ENCODE measurements at regions not wholly inside any gene's neighbourhood (a gene's known extent, or its start where the extent isn't known, plus 50 kb on each side); places are given as distances from the start of the nearest gene placed in this dataset.

DNA sequence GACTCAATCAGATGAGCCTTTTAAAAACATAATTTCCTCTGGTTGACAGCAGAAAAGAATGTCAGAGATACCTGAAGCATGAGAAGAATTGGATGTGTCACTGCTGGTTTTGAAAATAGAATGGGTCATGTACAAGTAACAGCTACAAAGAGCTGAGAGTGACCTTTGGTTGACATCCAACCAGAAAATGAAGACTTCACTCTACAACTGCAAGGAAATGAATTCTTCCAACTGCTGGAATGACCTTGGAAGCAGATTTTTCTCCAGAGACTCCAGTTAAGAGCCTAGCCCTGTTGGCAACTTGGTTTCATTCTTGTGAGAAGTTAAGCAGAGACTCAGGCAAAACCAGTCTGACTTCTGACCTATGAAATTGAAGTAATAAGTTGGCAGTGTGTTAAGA is 505.9 kb downstream of the SLC16A7 start:
- Histone ChIP-seq H3K9me3 (ENCODE audit: control insufficient read depth, insufficient read depth, low read length) (peaks cover 5% of the 10 kb centered on the region), H3K27ac (ENCODE audit: low read depth, low read length) (no peak overlapping the region), H3K4me3 (ENCODE audit: low read depth, low read length) (no peak overlapping the region), H3K4me1 (ENCODE audit: control insufficient read depth, insufficient read depth, low read length) (no peaks in the 10 kb centered on the region), H3K27me3 (ENCODE audit: control insufficient read depth, insufficient read depth, low read length) (no peaks in the 10 kb centered on the region), H3K36me3 (ENCODE audit: control insufficient read depth, insufficient read depth, low read length) (no peaks in the 10 kb centered on the region)
- no peak for DNase-seq (ENCODE audit: low read depth in 4 of 6, low spot score in 6 of 6)

DNA sequence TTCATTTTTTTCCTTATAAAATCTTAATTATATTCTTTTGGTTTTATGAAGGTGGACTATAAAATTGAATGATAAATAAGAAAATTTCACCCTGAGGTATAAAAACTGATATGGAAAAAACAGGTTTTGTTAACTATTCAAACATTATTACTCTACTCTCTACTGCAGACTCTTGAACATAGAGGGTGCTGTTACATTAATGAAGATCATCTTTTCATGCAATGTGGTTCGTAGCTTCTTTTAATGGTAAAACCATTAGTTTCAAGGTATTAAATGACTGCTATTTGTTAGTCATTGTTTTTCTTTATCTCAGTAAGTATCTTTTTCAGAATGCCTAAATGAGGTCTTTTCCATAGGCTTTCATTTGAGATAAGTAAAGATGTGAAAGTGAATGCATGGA is 510.4 kb downstream of the SLC16A7 start:
- Histone ChIP-seq H3K9me3 (ENCODE audit: control insufficient read depth, insufficient read depth, low read length) (no peaks in the 10 kb centered on the region), H3K27ac (ENCODE audit: low read depth, low read length) (no peak overlapping the region), H3K36me3 (ENCODE audit: control insufficient read depth, insufficient read depth, low read length) (no peaks in the 10 kb centered on the region), H3K27me3 (ENCODE audit: control insufficient read depth, insufficient read depth, low read length) (no peaks in the 10 kb centered on the region), H3K4me1 (ENCODE audit: control insufficient read depth, insufficient read depth, low read length) (no peaks in the 10 kb centered on the region), H3K4me3 (ENCODE audit: low read depth, low read length) (no peak overlapping the region)
- no CpG with 5 or more reads among the region's 1 CpG for WGBS (ENCODE audit: insufficient coverage)
- DNase-seq (ENCODE audit: low read depth in 4 of 6, low spot score in 6 of 6) = peak in 2 of 6 donors; percentile 2 to 14

DNA sequence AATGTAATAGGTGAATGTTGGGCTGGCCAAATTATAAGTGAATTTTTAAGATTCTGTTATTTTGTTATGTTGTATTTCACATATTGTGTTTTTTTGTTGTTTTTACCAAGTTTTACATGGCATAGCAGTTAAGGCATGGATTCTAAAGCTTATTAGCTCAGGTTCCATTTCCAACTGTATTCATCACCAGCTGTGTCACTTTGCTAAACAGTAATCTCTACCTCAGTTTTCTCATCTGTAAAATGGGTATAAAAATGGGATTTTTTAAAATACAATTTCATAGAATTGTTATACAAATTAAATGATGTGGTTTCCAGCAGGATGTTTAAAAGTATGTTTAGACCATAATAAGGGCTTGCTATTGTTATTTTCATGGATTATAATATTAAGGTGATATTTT is 512.2 kb downstream of the SLC16A7 start:
- Histone ChIP-seq H3K4me1 (ENCODE audit: control insufficient read depth, insufficient read depth, low read length) (no peaks in the 10 kb centered on the region), H3K27ac (ENCODE audit: low read depth, low read length) (no peak overlapping the region), H3K4me3 (ENCODE audit: low read depth, low read length) (no peak overlapping the region), H3K9me3 (ENCODE audit: control insufficient read depth, insufficient read depth, low read length) (no peaks in the 10 kb centered on the region), H3K27me3 (ENCODE audit: control insufficient read depth, insufficient read depth, low read length) (no peaks in the 10 kb centered on the region), H3K36me3 (ENCODE audit: control insufficient read depth, insufficient read depth, low read length) (no peaks in the 10 kb centered on the region)
- DNase-seq (ENCODE audit: low read depth in 4 of 6, low spot score in 6 of 6) = no peak

DNA sequence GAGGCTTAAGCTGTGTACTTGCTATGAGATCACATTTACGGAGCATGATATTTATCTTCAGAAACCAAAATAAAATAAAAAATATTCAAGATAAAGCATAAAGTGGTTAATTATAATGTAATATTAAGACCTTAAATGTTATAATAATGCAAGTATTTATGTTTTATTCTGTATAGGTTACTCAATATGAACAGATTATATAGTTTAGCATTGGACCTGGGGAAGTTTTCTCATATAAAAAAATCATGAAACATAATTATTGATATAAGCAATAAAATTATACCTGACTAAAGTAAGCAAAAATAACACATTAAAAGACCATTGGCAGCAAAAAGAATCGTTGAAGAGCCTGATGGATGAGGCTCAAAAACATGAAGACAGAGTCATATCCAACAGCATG is 516.2 kb downstream of the SLC16A7 start:
- no peaks in the 10 kb centered on the region for H3K36me3 ChIP-seq (ENCODE audit: control insufficient read depth, insufficient read depth, low read length)
- H3K9me3 ChIP-seq (ENCODE audit: control insufficient read depth, insufficient read depth, low read length) = no peaks in the 10 kb centered on the region
- no peak for DNase-seq (ENCODE audit: low read depth in 4 of 6, low spot score in 6 of 6)
- no CpG with 5 or more reads among the region's 2 CpGs for WGBS (ENCODE audit: insufficient coverage)
- H3K4me3 ChIP-seq (ENCODE audit: low read depth, low read length) = no peak overlapping the region
- H3K27ac ChIP-seq (ENCODE audit: low read depth, low read length) = no peak overlapping the region
- no peaks in the 10 kb centered on the region for H3K4me1 ChIP-seq (ENCODE audit: control insufficient read depth, insufficient read depth, low read length)
- H3K27me3 ChIP-seq (ENCODE audit: control insufficient read depth, insufficient read depth, low read length) = no peaks in the 10 kb centered on the region

DNA sequence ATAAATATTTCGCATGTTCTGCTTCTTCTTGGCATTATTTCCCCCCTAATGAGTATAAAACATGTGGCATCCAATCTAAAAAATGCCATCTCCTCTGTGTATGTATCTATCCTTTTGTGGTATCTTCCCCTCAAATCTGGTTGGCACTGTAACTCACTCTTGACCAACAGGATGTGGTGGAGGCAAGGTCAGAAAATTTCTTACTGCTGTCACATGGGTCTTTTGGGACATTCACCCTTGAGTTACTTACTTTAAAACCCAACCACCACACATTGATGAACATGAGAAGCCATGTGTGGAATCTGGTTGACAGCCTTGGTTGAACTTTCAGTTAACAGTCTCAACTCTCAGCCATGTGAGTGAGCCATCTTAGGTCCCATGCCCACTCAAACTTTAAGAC is 516.9 kb downstream of the SLC16A7 start:
- Histone ChIP-seq H3K27me3 (ENCODE audit: control insufficient read depth, insufficient read depth, low read length) (no peaks in the 10 kb centered on the region), H3K36me3 (ENCODE audit: control insufficient read depth, insufficient read depth, low read length) (no peaks in the 10 kb centered on the region), H3K9me3 (ENCODE audit: control insufficient read depth, insufficient read depth, low read length) (no peaks in the 10 kb centered on the region), H3K4me1 (ENCODE audit: control insufficient read depth, insufficient read depth, low read length) (no peaks in the 10 kb centered on the region), H3K27ac (ENCODE audit: low read depth, low read length) (no peak overlapping the region), H3K4me3 (ENCODE audit: low read depth, low read length) (no peak overlapping the region)
- no peak for DNase-seq (ENCODE audit: low read depth in 4 of 6, low spot score in 6 of 6)
- no CpG with 5 or more reads among the region's 1 CpG for WGBS (ENCODE audit: insufficient coverage)

DNA sequence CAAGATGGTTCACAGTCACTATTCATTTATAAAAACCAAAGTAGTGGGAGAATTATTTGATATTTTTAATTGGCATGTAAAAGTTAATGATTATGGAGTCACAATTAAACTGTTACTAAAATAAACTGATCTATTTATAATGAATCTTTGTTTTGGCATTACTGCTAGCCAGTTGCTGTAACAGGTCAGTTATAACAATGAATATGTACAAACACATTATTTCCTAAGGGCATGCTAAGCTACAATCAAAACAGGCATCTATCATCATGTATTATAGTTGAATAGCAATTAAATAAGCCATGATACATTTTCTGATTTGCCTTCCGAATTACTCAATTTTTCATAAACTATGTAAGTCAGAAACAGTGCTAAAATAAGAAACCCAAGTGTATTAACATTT is 518.3 kb downstream of the SLC16A7 start:
- no peak overlapping the region for H3K4me3 ChIP-seq (ENCODE audit: low read depth, low read length)
- no peaks in the 10 kb centered on the region for H3K36me3 ChIP-seq (ENCODE audit: control insufficient read depth, insufficient read depth, low read length)
- H3K4me1 ChIP-seq (ENCODE audit: control insufficient read depth, insufficient read depth, low read length) = no peaks in the 10 kb centered on the region
- no peaks in the 10 kb centered on the region for H3K27me3 ChIP-seq (ENCODE audit: control insufficient read depth, insufficient read depth, low read length)
- WGBS (ENCODE audit: insufficient coverage) = no CpG with 5 or more reads among the region's 1 CpG
- no peak overlapping the region for H3K27ac ChIP-seq (ENCODE audit: low read depth, low read length)
- DNase-seq (ENCODE audit: low read depth in 4 of 6, low spot score in 6 of 6) = no peak
- H3K9me3 ChIP-seq (ENCODE audit: control insufficient read depth, insufficient read depth, low read length) = no peaks in the 10 kb centered on the region

DNA sequence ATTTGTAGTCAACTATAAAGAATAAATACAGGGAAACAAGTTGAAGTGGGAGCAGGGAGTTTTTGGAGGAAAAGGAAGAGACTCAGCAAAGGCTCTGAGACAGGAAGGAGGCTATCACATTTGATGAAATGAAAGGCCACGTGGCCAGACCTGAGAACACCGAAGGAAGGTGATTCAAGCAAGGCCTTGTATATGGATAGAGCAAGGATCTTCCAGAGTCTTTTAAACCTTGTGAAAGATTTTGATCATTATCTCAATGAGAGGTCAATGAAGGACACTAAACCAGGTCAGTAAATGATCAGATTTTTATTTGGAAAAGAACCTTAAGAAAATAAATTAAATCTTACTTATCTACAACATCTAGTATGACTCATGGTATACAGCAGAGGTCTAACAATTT is 523.5 kb downstream of the SLC16A7 start:
- Histone ChIP-seq H3K4me1 (ENCODE audit: control insufficient read depth, insufficient read depth, low read length) (no peaks in the 10 kb centered on the region), H3K4me3 (ENCODE audit: low read depth, low read length) (no peak overlapping the region), H3K36me3 (ENCODE audit: control insufficient read depth, insufficient read depth, low read length) (no peaks in the 10 kb centered on the region), H3K27ac (ENCODE audit: low read depth, low read length) (no peak overlapping the region), H3K27me3 (ENCODE audit: control insufficient read depth, insufficient read depth, low read length) (no peaks in the 10 kb centered on the region), H3K9me3 (ENCODE audit: control insufficient read depth, insufficient read depth, low read length) (no peaks in the 10 kb centered on the region)
- 88% methylated on average over 2 of the region's 2 CpGs for WGBS (ENCODE audit: insufficient coverage)
- peak in 1 of 6 donors; percentile 2 for DNase-seq (ENCODE audit: low read depth in 4 of 6, low spot score in 6 of 6)

DNA sequence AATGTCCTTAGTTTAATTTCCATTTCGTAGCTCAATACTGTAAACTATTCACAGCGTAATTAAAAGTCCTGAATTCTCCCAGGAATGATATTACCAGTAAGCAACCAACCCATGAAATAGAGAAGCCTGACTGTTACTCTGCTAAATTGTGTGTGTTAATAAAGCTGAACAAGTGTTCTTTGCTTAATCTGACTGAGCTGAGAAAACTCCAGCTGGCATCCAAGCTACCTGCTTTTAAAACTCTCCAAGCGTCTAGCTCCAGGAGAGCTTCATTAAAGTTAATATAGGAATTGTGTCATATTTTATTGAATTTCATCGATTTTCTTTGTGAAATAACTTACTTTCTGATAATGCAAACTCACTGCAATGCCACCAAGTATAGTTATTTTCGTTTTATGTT is 524.4 kb downstream of the SLC16A7 start:
- Histone ChIP-seq H3K27me3 (ENCODE audit: control insufficient read depth, insufficient read depth, low read length) (no peaks in the 10 kb centered on the region), H3K9me3 (ENCODE audit: control insufficient read depth, insufficient read depth, low read length) (no peaks in the 10 kb centered on the region), H3K4me1 (ENCODE audit: control insufficient read depth, insufficient read depth, low read length) (no peaks in the 10 kb centered on the region), H3K4me3 (ENCODE audit: low read depth, low read length) (no peak overlapping the region), H3K36me3 (ENCODE audit: control insufficient read depth, insufficient read depth, low read length) (no peaks in the 10 kb centered on the region), H3K27ac (ENCODE audit: low read depth, low read length) (no peak overlapping the region)
- DNase-seq (ENCODE audit: low read depth in 4 of 6, low spot score in 6 of 6) = peak in 4 of 6 donors; percentile 7 to 86 (median 12)
- no CpG with 5 or more reads among the region's 5 CpGs for WGBS (ENCODE audit: insufficient coverage)

DNA sequence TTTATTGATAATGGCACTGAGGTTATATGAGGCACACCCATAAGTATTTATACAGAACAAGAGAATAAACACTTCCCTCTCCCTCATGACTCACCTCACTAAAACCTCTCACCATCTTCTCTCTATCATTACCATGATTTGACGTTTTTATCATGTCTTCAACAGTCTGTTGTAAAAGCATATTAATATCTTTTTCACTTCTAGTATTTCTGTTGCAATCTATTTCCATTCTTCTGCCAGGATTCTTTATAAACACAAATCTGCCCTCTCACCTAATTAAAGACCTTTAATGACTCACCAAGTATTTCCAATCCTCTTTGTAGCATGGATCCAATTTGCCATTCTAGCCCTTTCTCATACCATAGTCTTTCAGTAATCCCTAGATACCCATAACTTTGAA is 527.7 kb downstream of the SLC16A7 start:
- Histone ChIP-seq H3K4me3 (ENCODE audit: low read depth, low read length) (no peak overlapping the region), H3K36me3 (ENCODE audit: control insufficient read depth, insufficient read depth, low read length) (no peaks in the 10 kb centered on the region), H3K27me3 (ENCODE audit: control insufficient read depth, insufficient read depth, low read length) (no peaks in the 10 kb centered on the region), H3K9me3 (ENCODE audit: control insufficient read depth, insufficient read depth, low read length) (peaks cover 3% of the 10 kb centered on the region), H3K27ac (ENCODE audit: low read depth, low read length) (no peak overlapping the region), H3K4me1 (ENCODE audit: control insufficient read depth, insufficient read depth, low read length) (no peaks in the 10 kb centered on the region)
- DNase-seq (ENCODE audit: low read depth in 4 of 6, low spot score in 6 of 6) = no peak
- WGBS (ENCODE audit: insufficient coverage) = 80% methylated on average over 1 of the region's 1 CpG

DNA sequence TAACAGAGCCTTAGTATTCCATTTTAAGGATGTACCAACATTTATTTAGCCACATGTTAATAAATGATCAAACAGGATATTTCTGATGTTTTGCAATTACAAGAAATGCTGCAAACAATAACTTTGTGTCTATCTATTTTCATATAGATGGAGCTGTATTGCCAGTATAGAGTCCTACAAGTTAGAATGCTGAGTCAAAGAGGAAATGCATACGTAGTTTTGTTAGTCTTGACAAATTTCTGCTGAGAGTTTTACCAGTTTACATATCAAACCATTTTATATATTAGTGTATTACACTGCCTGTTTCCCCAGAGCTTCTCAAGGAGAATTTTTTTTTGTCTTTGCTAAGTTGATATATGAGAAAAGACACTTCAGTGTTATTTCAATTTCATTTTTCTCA is 541.7 kb downstream of the SLC16A7 start:
- no CpG with 5 or more reads among the region's 1 CpG for WGBS (ENCODE audit: insufficient coverage)
- H3K27ac ChIP-seq (ENCODE audit: low read depth, low read length) = no peak overlapping the region
- H3K9me3 ChIP-seq (ENCODE audit: control insufficient read depth, insufficient read depth, low read length) = no peaks in the 10 kb centered on the region
- no peaks in the 10 kb centered on the region for H3K27me3 ChIP-seq (ENCODE audit: control insufficient read depth, insufficient read depth, low read length)
- H3K36me3 ChIP-seq (ENCODE audit: control insufficient read depth, insufficient read depth, low read length) = no peaks in the 10 kb centered on the region
- H3K4me1 ChIP-seq (ENCODE audit: control insufficient read depth, insufficient read depth, low read length) = no peaks in the 10 kb centered on the region
- DNase-seq (ENCODE audit: low read depth in 4 of 6, low spot score in 6 of 6) = no peak
- no peak overlapping the region for H3K4me3 ChIP-seq (ENCODE audit: low read depth, low read length)

DNA sequence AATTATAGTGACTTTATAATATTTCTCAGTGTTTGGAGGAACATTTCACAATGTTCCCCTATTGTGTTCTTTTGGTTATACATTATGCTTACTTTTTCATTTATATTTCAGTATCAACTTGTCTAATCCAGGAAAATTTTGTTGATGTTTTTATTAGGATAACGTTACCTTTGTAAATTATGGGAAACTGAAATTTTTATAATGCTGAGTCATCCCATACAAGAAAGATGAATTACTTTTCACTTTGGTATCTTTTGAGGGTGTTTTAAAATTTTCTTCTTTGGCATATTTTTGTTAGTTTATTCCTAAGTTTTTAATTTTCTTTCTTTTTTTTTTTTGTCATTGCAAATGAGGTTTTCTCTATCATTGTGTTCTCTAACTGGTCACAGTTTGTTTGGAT is 542.7 kb downstream of the SLC16A7 start:
- Histone ChIP-seq H3K9me3 (ENCODE audit: control insufficient read depth, insufficient read depth, low read length) (no peaks in the 10 kb centered on the region), H3K36me3 (ENCODE audit: control insufficient read depth, insufficient read depth, low read length) (no peaks in the 10 kb centered on the region), H3K4me1 (ENCODE audit: control insufficient read depth, insufficient read depth, low read length) (no peaks in the 10 kb centered on the region), H3K27ac (ENCODE audit: low read depth, low read length) (no peak overlapping the region), H3K27me3 (ENCODE audit: control insufficient read depth, insufficient read depth, low read length) (no peaks in the 10 kb centered on the region), H3K4me3 (ENCODE audit: low read depth, low read length) (no peak overlapping the region)
- WGBS (ENCODE audit: insufficient coverage) = no CpG with 5 or more reads among the region's 1 CpG
- no peak for DNase-seq (ENCODE audit: low read depth in 4 of 6, low spot score in 6 of 6)
